ENCODE measurements at regions not wholly inside any gene's neighbourhood (a gene's known extent, or its start where the extent isn't known, plus 50 kb on each side); places are given as distances from the start of the nearest gene placed in this dataset.

- no peak for TF ChIP-seq CTCF (IDR thresholded peaks at IDR 0.05; ENCODE audit: poor library complexity, severe bottlenecking)
- no peak for TF ChIP-seq RAD21 (conservative IDR thresholded peaks at IDR 0.05)
Measured at GRCh38 chr4:167779864-167780263, 312.5 kb upstream of the ANXA10 start.

Measured in neural cell (in vitro differentiated cells).